ENCODE measurements at regions not wholly inside any gene's neighbourhood (a gene's known extent, or its start where the extent isn't known, plus 50 kb on each side); places are given as distances from the start of the nearest gene placed in this dataset.

GRCh38 chr5:114179134-114179533 is 182.7 kb upstream of the KCNN2 start:
- TF ChIP-seq TAF1 (IDR thresholded peaks at IDR 0.05; ENCODE audit: borderline replicate concordance, low read depth, low read length) (no peak), POLR2AphosphoS5 (IDR thresholded peaks at IDR 0.05; ENCODE audit: low read depth, low read length) (no peak)

Measured in GM12892 (cell line).